ENCODE measurements at regions not wholly inside any gene's neighbourhood (a gene's known extent, or its start where the extent isn't known, plus 50 kb on each side); places are given as distances from the start of the nearest gene placed in this dataset.

GRCh38 chr12:84313323-84313675 is 599.3 kb downstream of the SLC6A15 start:
- TF ChIP-seq EZH2 (IDR thresholded peaks at IDR 0.05): no peak
- no peak for TF ChIP-seq CTCF (IDR thresholded peaks at IDR 0.05)
- TF ChIP-seq EZH2phosphoT487 (IDR thresholded peaks at IDR 0.05): no peak

Measured in neural progenitor cell (in vitro differentiated cells).